D341Med (cell line): ENCODE measurements at regions not wholly inside any gene's neighbourhood (a gene's known extent, or its start where the extent isn't known, plus 50 kb on each side); places are given as distances from the start of the nearest gene placed in this dataset.

Experiments used
- DNase-seq: peaks from one replicate; pipeline ENCODE4 v3.0.0; 2012; ENCODE audit warnings: low spot score

DNA sequence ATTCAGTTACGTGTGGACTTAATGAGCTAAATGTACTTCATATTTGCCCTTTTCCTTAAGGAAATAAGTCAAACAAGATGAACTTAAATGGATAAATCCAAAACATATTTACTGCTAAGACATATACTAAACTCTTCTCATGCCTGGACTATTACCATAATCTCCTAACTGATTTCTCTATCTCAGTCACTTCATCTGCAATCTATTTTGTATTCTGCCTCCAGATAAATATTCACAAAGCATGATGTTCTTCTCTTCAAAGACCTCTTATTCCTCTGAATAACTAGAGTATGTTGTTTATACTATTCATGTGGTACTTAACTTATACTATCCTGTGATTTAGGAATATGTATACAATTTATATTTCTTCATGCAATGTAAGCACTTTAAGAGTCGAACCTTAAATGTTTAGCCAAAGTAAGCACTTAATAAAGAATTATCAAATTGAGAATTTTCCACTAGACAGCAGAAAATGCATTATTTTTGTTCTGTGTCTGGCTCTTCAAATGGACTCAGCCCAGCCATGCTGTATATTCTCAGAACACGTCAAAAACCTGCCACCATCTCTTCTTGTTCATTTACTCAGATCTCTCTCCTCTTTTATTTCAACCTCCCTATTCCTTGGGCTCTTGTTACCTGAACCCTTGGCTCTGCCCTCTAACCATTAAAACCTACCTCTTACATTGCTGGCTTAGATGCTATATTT is 79.9 kb upstream of the ARHGAP28 start:
- DNase-seq, result no peak

DNA sequence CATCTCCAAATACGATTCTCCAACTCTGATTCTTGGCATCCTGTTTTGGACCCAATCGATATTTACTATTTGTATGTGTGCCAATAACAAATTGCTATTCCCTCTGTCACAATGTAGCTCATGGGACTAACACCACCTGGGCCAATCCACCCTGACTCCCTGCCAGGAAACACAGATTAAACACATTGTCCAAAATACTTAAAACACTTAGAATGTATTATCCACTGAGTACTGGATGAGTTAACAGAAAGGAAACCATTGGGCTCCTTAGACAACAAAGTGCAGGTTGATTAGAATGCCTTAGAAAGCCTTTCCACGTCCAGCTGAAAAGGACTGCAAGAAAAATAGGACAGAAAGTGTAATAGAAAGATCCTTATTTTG is 79.4 kb upstream of the ARHGAP28 start:
- DNase-seq, result no peak

DNA sequence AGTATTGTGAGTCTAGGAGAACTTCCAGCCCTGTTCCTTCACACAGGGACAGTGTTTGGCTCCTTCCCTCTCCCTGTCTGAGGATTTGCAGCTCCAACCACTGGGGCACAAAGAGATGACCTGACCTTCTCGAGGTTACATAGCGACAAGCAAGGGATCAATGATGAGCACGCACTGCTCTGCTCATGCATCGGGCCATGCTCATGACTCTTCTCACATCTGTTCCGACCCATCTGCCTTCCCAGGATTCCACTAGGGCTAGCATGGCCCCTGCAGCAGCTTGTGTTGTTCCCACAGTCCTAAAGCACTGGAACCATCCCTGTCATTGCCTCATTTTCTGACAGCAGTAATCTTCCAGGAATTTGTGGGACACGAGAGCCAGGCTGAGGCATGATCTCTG is 78.8 kb upstream of the ARHGAP28 start:
- DNase-seq, result no peak

DNA sequence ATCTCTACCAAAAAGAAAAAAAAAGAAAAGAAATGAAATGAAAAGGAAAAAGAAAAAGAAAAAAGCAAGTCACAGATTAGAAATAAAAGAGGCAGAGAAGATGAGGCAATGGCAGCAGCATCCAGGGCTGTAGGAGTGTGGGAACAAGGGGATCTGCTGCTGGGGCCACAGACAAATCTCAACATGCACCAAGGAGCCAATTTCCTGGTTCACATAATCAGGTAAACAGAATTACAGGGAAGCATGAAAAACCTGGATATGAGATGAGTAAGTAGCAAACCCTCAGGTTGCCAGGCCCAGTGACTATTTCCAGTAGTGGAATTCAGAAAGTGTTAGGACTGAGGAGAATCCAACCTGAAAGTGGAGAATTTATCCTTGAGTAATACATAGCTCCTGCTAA is 77.4 kb upstream of the ARHGAP28 start:
- DNase-seq, result no peak

DNA sequence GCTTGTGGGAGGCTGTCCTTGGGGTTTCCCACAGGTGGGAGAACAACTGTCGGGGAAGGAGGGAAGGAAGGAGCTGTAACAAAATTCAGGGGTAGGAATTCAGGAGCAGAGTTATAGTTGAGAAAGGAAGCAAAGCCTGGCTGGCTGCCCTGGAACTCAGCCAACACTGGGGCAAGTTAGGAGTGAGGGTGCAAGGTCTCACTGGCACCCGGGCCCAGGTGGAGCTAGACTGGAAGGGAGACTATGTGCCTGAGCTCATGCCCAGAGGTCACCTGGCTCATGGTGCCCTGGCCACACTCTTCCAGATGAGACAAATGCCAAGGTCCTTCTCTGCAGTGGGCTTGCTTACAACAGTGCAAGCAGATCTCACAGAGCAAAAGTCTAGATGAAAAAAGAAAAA is 75.6 kb upstream of the ARHGAP28 start:
- DNase-seq, result no peak

DNA sequence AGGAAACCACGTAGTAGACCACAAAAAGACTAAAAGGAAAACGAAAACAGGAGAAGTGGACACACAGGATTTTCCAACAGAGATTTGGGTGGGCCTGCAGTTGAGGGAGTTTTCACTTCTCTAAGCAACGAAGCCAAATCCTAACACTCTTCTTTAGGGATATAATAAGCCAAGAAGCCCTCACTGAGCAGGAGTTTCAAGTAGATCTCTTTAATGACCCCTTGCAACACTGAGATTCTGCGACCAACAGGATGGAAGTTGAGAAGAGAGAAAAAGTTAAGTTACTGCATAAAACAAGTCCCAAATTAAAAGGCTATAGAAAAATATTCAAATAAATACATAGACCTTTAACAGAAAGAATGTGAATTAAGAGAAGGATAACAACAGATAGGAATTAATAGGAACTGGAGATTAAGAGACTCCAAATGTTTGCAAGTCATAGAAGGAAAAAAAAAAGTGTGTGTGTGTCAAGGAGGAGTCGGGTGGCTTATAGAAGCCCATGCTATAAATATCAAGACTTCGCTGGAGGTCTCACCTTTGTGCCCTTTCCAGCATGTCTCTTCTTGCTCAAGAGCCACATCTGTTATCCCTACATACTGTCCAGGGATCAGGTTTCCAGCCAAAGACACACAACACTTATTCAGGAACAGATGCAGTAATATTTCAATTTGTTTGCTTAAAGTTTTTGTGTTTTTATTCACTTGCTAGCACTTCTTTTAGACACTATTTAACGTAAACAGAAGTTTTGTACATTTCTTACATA is 69.4 kb upstream of the ARHGAP28 start:
- DNase-seq, result no peak

DNA sequence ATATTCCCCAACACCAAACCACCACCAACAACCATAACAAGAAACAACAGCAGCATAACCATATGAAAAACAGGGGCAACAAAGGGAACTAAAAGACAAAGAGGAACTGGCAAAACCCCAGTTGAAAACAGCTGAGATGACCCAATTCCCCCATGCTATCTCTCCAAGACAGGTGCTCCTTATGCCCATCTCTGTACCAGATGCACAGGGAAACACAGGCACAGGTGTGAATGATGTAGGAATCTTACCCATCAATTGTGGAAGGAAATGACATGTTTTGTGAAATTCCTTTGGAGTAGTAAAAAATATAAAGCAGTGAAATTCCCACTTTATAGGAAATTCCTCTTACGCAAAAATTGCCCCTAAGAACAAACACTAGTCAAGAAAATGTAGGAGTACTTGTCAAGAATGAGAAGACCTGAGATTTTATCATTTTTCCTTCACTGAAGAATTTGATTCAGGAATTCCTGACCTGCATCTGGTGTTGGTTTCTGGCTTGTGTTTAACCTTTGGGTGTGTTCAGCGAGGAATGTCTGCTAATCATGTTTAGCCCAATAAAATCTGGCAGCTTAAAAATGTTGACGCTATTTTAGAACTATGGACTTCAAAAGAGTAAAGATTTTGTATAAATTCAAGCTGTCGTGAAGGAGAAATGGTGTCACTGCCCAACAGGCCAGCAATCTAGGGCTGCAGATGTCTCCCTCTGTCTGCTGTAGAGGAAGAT is 67.7 kb upstream of the ARHGAP28 start:
- no peak for DNase-seq

DNA sequence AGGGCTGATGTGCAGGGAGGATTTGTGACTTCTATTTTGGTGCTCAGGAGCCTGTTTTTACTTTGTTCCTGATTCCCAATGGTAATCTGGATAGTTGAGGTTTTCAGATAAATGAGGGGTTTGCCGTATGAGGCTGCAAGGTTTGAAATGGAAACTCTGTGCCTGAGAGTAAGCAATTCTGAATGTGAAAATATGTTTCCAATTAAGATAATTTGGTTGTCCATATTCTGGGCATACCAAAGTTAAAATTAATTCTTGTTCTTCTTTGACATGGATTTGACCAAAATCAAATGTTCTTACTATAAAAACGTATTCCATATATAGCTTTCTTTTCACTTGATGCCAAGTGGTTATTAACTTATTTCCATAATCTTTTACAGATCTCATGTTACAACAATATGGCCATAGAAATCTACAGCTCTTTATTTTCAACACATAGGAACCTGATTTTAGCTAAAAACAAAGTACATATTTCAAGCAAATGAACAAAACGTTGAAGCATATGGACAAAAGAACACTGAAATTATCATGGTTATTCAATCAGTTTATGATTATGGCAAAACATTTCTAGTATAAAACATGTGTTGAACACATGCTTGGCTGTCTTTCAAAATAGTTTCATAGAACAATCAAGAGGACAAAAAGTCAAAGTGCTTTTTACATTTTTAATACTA is 63.4 kb upstream of the ARHGAP28 start:
- DNase-seq, result no peak

DNA sequence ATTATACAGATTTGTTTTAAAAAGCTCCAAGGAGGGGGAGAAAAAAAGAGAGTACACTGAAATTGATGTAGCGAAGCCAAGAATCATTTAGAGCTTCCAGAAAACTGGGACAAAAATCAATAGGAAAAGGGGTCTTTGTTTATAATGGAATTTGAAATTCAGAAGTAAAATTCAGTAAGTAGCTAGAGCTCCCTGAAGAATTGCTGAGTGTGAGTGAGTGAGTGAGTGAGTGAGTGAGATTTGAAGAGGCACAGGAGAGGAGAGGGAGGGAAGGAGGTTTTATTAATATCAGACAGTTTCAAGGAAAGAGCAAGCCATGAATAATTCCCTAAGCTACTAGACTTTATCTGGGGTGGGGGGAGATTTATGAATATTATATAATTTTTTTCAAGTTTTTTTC is 60.7 kb upstream of the ARHGAP28 start:
- no peak for DNase-seq

DNA sequence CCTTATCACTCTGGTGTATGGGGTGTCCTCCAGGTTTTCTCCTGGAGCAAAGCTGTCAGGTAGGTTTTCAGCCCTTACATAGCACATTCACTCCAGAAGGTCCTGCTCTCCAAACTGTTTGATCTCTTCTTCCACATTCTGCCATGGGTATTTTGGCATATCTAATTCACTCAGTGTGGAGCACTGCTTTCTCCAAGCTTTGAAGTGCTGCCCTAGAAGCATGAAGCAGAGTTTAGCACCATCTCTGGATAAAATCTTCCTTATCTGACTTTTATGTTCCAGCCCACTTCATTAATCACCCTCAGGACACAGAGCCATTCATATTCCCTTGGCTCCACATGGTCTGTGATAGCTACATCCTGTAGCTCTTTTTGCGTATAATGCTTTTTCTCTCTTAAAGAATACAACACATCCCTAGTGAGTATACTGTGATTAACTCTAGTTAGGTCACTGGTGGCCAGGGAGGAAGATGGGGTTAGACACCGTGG is 56.7 kb upstream of the ARHGAP28 start:
- DNase-seq, result no peak

DNA sequence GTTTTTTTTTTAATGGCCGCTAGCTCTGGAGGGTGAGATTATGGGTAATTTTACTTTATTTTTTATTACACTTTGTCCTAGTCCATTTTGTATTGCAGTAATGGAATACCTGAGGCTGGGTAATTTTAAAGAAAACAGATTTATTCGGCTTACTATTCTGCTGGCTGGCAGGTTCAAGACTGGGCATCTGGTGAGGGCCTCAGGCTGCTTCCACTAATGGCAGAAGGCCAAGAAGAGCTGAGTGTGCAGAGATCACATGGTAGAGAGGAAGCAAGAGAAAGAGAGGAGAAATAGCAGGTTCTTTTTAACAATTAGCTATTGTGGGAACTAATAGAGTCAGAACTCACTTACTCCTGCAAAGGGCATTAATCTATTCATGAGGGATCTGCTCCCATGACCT is 52.4 kb upstream of the ARHGAP28 start:
- DNase-seq, result no peak

DNA sequence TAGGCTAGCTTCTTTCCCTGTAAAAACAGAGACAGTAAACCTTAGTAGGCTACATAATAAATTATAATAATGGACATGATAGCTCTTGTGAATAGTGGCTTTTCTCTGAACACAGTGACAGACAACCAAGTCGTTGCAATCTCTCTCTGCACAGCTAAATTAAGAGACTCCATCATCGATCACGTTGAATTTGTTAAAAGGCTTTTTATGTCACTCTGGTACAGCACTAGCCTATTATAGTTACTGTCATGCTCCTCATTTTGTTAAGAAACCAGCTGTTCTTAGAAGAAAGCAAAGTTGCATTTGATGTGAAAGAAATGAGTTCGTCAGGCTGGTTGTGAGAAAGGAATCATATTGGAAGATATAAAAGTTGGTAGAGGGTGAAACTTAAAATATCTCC is 50.3 kb upstream of the ARHGAP28 start:
- no peak for DNase-seq
